GM12878 (cell line): ENCODE measurements at regions not wholly inside any gene's neighbourhood (a gene's known extent, or its start where the extent isn't known, plus 50 kb on each side); places are given as distances from the start of the nearest gene placed in this dataset.

ENCODE experiments used
- ATAC-seq: fragments of 200-7000 bp; cut with Tn5 transposase; 3 replicates; pipeline ENCODE4 v1.9.1; 2020; ENCODE audit warnings: mild to moderate bottlenecking, moderate library complexity
- BruUV-seq: library from RNA; stranded (reverse); fragments of 400-500 nt; replicated peaks from 2 replicates; lab custom pipeline; 2021; lab: Mats Ljungman, UMichigan
- CTCF ChIA-PET: fragments of 300-600 bp; sonication (Branson Sonifier 250); formaldehyde crosslinking; extraction: SDS; loops from one replicate; lab custom pipeline; 2021; ENCODE audit warnings: inconsistent platforms; lab: Yijun Ruan, JAX
- POLR2A ChIA-PET: fragments of 350-600 bp; formaldehyde crosslinking; extraction: SDS; loops from one replicate; lab custom pipeline; 2021; ENCODE audit warnings: inconsistent platforms; lab: Charles Lee
- RAD21 ChIA-PET: fragments of 300-600 bp; sonication (Branson Sonifier 250); formaldehyde crosslinking; loops from one replicate; lab custom pipeline; 2023; ENCODE audit warnings: antibody characterized with exemption; ENCODE audit not compliant: unreplicated experiment; lab: Charles Lee
- SMC1A ChIA-PET: fragments of 300-600 bp; sonication (Branson Sonifier 250); formaldehyde crosslinking; loops from one replicate; lab custom pipeline; 2023; ENCODE audit not compliant: unreplicated experiment, uncharacterized antibody; lab: Charles Lee
- DNase-seq: peaks from one replicate; pipeline ENCODE4 v3.0.0-alpha.2; 2011; ENCODE audit warnings: low read depth, low spot score
- FAIRE-seq: peaks from 3 replicates; lab custom pipeline; 2011; peaks lifted over from hg19 to GRCh38; lab: Jason Lieb, UNC
- H2AFZ ChIP-seq: 2 replicates; pipeline ENCODE4 v1.6.0; 2011; ENCODE audit warnings: low read depth, low read length, control low read depth; ENCODE audit not compliant: control insufficient read depth
- H3K27ac ChIP-seq: 2 replicates; pipeline ENCODE4 v1.5.1; 2011; ENCODE audit warnings: control low read depth; ENCODE audit not compliant: control insufficient read depth, insufficient read depth
- H3K27me3 ChIP-seq, 2 experiments: replicated peaks in 1 of 2; 2 replicates each; pipeline versions ENCODE4 v1.6.0 to v1.6.1; 2011; ENCODE audit warnings: low read length in 1 of 2; ENCODE audit not compliant: control insufficient read depth in 2 of 2, insufficient read depth in 2 of 2
- H3K36me3 ChIP-seq, 2 experiments: 2 replicates each; pipeline ENCODE4 v1.5.1; 2011; ENCODE audit warnings: low read length in 1 of 2; ENCODE audit not compliant: control insufficient read depth in 2 of 2, insufficient read depth in 2 of 2
- H3K4me1 ChIP-seq: 2 replicates; pipeline ENCODE4 v1.6.1; 2011; ENCODE audit warnings: mild to moderate bottlenecking, low read length, moderate library complexity, mixed read lengths; ENCODE audit not compliant: control insufficient read depth, insufficient read depth
- H3K4me2 ChIP-seq: 2 replicates; pipeline ENCODE4 v1.6.0; 2011; ENCODE audit warnings: control low read depth; ENCODE audit not compliant: control insufficient read depth, insufficient read depth
- H3K4me3 ChIP-seq: fragments of 200-600 bp; sonication (generic); 2 replicates; pipeline ENCODE4 v1.5.1; 2016
- H3K79me2 ChIP-seq: 2 replicates; pipeline ENCODE4 v1.6.0; 2011; ENCODE audit warnings: low read length; ENCODE audit not compliant: control insufficient read depth, insufficient read depth
- H3K9ac ChIP-seq: 2 replicates; pipeline ENCODE4 v1.8.0; 2011; ENCODE audit warnings: low read length, control low read depth, mixed read lengths; ENCODE audit not compliant: control insufficient read depth, insufficient read depth
- H3K9me3 ChIP-seq: replicated peaks from 3 replicates; pipeline ENCODE4 v1.5.1; 2011; ENCODE audit warnings: mild to moderate bottlenecking, low read length; ENCODE audit not compliant: control insufficient read depth, insufficient read depth
- H4K20me1 ChIP-seq: 2 replicates; pipeline ENCODE4 v1.6.0; 2011; ENCODE audit not compliant: control insufficient read depth, insufficient read depth
- BCL11A ChIP-seq: IDR thresholded peaks from 2 replicates; pipeline ENCODE4 v1.6.1; 2011; ENCODE audit warnings: low read depth, low read length
- BCL3 ChIP-seq: IDR thresholded peaks from 2 replicates; pipeline ENCODE4 v1.6.1; 2011; ENCODE audit warnings: borderline replicate concordance, low read depth, mild to moderate bottlenecking, moderate library complexity, low read length; ENCODE audit not compliant: insufficient read depth, poor library complexity, severe bottlenecking
- BMI1 ChIP-seq: fragments of 450-650 bp; IDR thresholded peaks from 2 replicates; pipeline ENCODE4 v1.6.1; 2016; ENCODE audit warnings: mild to moderate bottlenecking, moderate library complexity, borderline replicate concordance
- CBX5 ChIP-seq: sonication (generic); IDR thresholded peaks from 2 replicates; pipeline ENCODE4 v1.6.1; 2016; ENCODE audit warnings: low read depth, moderate library complexity, mild to moderate bottlenecking, inconsistent platforms
- CTCF ChIP-seq, 3 experiments: IDR thresholded peaks in 2 of 3; conservative IDR thresholded peaks in 1 of 3; 2 replicates each; pipeline ENCODE4 v1.5.1; 2011; ENCODE audit warnings: low read depth in 3 of 3, low read length in 3 of 3, mild to moderate bottlenecking in 3 of 3, control low read depth in 2 of 3, moderate library complexity in 2 of 3, inconsistent platforms in 1 of 3, mixed read lengths in 1 of 3; ENCODE audit not compliant: control insufficient read depth in 2 of 3, insufficient read depth in 1 of 3; ENCODE audit errors: extremely low read depth in 1 of 3
- FOXM1 ChIP-seq: IDR thresholded peaks from 2 replicates; pipeline ENCODE4 v1.6.1; 2012; ENCODE audit warnings: low read depth, mild to moderate bottlenecking, inconsistent platforms, low read length, moderate library complexity
- IKZF2 ChIP-seq, 2 experiments: fragments of 450-650 bp; IDR thresholded peaks; 2 replicates each; pipeline ENCODE4 v1.6.1; 2017; ENCODE audit warnings: mild to moderate bottlenecking in 2 of 2, moderate library complexity in 2 of 2
- MEF2B ChIP-seq: fragments of 450-650 bp; IDR thresholded peaks from 2 replicates; pipeline ENCODE4 v1.6.1; 2018; ENCODE audit warnings: mild to moderate bottlenecking, moderate library complexity; ENCODE audit not compliant: partially characterized antibody, poor library complexity, severe bottlenecking
- NFYB ChIP-seq: IDR thresholded peaks from 2 replicates; pipeline ENCODE4 v1.6.1; 2011; ENCODE audit warnings: low read depth, mild to moderate bottlenecking, low read length, improper control_type of control experiment, moderate library complexity; ENCODE audit not compliant: insufficient read depth
- PKNOX1 ChIP-seq: fragments of 450-650 bp; IDR thresholded peaks from 2 replicates; pipeline ENCODE4 v1.6.1; 2016; ENCODE audit warnings: mild to moderate bottlenecking
- SMAD5 ChIP-seq: IDR thresholded peaks from 2 replicates; pipeline ENCODE4 v1.6.1; 2016; ENCODE audit warnings: antibody characterized with exemption, low read depth
- SUPT20H ChIP-seq: IDR thresholded peaks from 2 replicates; pipeline ENCODE4 v1.6.1; 2011; ENCODE audit warnings: low read depth, mild to moderate bottlenecking, low read length, moderate library complexity, borderline replicate concordance; ENCODE audit not compliant: control insufficient read depth
- YBX1 ChIP-seq: fragments of 450-650 bp; IDR thresholded peaks from 2 replicates; pipeline ENCODE4 v1.6.1; 2016; ENCODE audit warnings: antibody characterized with exemption
- WGBS: methylation state at CpG from one replicate; pipeline ENCODE4 v1.1.6; 2016; ENCODE audit warnings: low lambda C conversion rate; ENCODE audit not compliant: insufficient replicate concordance, insufficient coverage; ENCODE audit errors: missing lambda C conversion rate; 5-methylcytosine and 5-hydroxymethylcytosine counted together
- in situ Hi-C: fragments of 300-500 bp; cut with MboI; formaldehyde crosslinking; loops from 9 replicates; pipeline ENCODE4 v1.14.3; 2018; ENCODE audit warnings: mixed read lengths
- intact Hi-C: fragments of 100-400 bp; cut with micrococcal nuclease; formaldehyde crosslinking; loops from one replicate; pipeline ENCODE4 v1.14.2; 2022; ENCODE audit not compliant: unreplicated experiment

GRCh38 chr9:105051897-105052296 is 123.9 kb upstream of the ABCA1 start:
- Histone ChIP-seq H3K4me1 (no peaks in the 10 kb centered on the region), H2AFZ (no peak overlapping the region), H3K9ac (no peak overlapping the region), H3K9me3 (no peaks in the 10 kb centered on the region; the same call in 2 of the 3 replicates), H3K27me3 (no peaks in the 10 kb centered on the region; a peak in 1 of 4 replicates), H3K79me2 (no peaks in the 10 kb centered on the region), H3K27ac (no peak overlapping the region), H3K4me2 (no peak overlapping the region), H4K20me1 (no peaks in the 10 kb centered on the region), H3K4me3 (no peak overlapping the region), H3K36me3 (no peaks in the 10 kb centered on the region)
- BruUV-seq, result no TSS peak
- in situ Hi-C loops (no loop called here), intact Hi-C loops (no loop called here)
- DNase-seq (no peak), FAIRE-seq (no peak), ATAC-seq (no peak)
- SMC1A ChIA-PET, result interaction anchor here (1.4 to 1.7 kb wide), 2 partner anchors 9 to 44 kb away, joined by 3 to 5 read pairs; no protein-coding TSS in a partner anchor
- CTCF ChIA-PET, result interaction anchor here (0.5 to 0.7 kb wide), 3 partner anchors 71 to 1192 kb away, joined by 3 read pairs; no protein-coding TSS in a partner anchor
- TF ChIP-seq BCL3 (no peak), BCL11A (no peak), CTCF (IDR thresholded peaks at IDR 0.05 in 2 of 3, conservative IDR thresholded peaks at IDR 0.05 in 1 of 3; ENCODE audit: control insufficient read depth in 2 of 3, extremely low read depth in 1 of 3, insufficient read depth in 1 of 3, low read depth in 3 of 3, low read length in 3 of 3) (no peak), NFYB (no peak), BMI1 (no peak), SUPT20H (no peak), FOXM1 (no peak), PKNOX1 (no peak), CBX5 (no peak), MEF2B (no peak), YBX1 (no peak), IKZF2 (IDR thresholded peaks at IDR 0.05) (no peak), SMAD5 (no peak)
- POLR2A ChIA-PET, result no interaction called here
- RAD21 ChIA-PET, result no interaction called here
- WGBS, result 44% methylated on average over 8 of the region's 8 CpGs
